CD14-positive monocyte (primary cell): ENCODE measurements at regions not wholly inside any gene's neighbourhood (a gene's known extent, or its start where the extent isn't known, plus 50 kb on each side); places are given as distances from the start of the nearest gene placed in this dataset.

Experiments used
- DNase-seq, 3 donors: peaks; one replicate each; pipeline ENCODE4 v3.0.0-alpha.2; 2011 to 2022
- H2AFZ ChIP-seq: 2 replicates; pipeline ENCODE4 v1.6.0; 2012; ENCODE audit warnings: mild to moderate bottlenecking, low read depth, low read length, inconsistent platforms; ENCODE audit not compliant: insufficient read depth, poor library complexity, severe bottlenecking
- H3K27ac ChIP-seq, 2 donors: 1 replicate in 1 of 2; 2 replicates in 1 of 2; pipeline ENCODE4 v1.5.1; 2012 to 2013; ENCODE audit warnings: low read length in 2 of 2, control low read depth in 1 of 2, inconsistent platforms in 1 of 2, low read depth in 1 of 2, mild to moderate bottlenecking in 1 of 2
- H3K27me3 ChIP-seq, 2 donors: one replicate each; pipeline versions ENCODE4 v1.6.0 to v1.6.1; 2011 to 2013; ENCODE audit warnings: low read length in 2 of 2; ENCODE audit not compliant: control insufficient read depth in 2 of 2, insufficient read depth in 2 of 2
- H3K36me3 ChIP-seq, 2 donors: replicated peaks in 1 of 2; 1 replicate in 1 of 2; 2 replicates in 1 of 2; pipeline versions ENCODE4 v1.5.1 to v1.6.1; 2012 to 2013; ENCODE audit warnings: low read length in 2 of 2, control low read depth in 1 of 2, inconsistent platforms in 1 of 2, mild to moderate bottlenecking in 1 of 2; ENCODE audit not compliant: insufficient read depth in 2 of 2, control insufficient read depth in 1 of 2
- H3K4me1 ChIP-seq, 2 donors: 1 replicate in 1 of 2; 2 replicates in 1 of 2; pipeline versions ENCODE4 v1.5.1 to v1.6.1; 2012 to 2013; ENCODE audit warnings: low read length in 2 of 2, control low read depth in 1 of 2, inconsistent platforms in 1 of 2, mild to moderate bottlenecking in 1 of 2, moderate library complexity in 1 of 2; ENCODE audit not compliant: insufficient read depth in 2 of 2, control insufficient read depth in 1 of 2
- H3K4me2 ChIP-seq: replicated peaks from 2 replicates; pipeline ENCODE3; 2012; ENCODE audit warnings: low read length, moderate library complexity, mild to moderate bottlenecking; ENCODE audit not compliant: poor library complexity, severe bottlenecking; ENCODE audit errors: extremely low read depth
- H3K4me3 ChIP-seq, 3 experiments: fragments of 200-600 bp in 1 of 3; sonication (generic) in 1 of 3; replicated peaks in 1 of 3; 1 replicate in 2 of 3; 2 replicates in 1 of 3; pipeline ENCODE4 v1.5.1; 2011 to 2013; ENCODE audit warnings: low read length in 3 of 3, mild to moderate bottlenecking in 3 of 3, control low read depth in 2 of 3, low read depth in 2 of 3, inconsistent platforms in 1 of 3, moderate library complexity in 1 of 3
- H3K79me2 ChIP-seq: 2 replicates; pipeline ENCODE4 v1.6.0; 2012; ENCODE audit warnings: mild to moderate bottlenecking, control low read depth, inconsistent platforms, low read length, moderate library complexity; ENCODE audit not compliant: insufficient read depth
- H3K9ac ChIP-seq: 2 replicates; pipeline ENCODE4 v1.6.0; 2017; ENCODE audit warnings: low read length, mild to moderate bottlenecking; ENCODE audit not compliant: insufficient read depth, poor library complexity, severe bottlenecking
- H3K9me3 ChIP-seq, 2 donors: replicated peaks in 1 of 2; 1 replicate in 1 of 2; 2 replicates in 1 of 2; pipeline versions ENCODE4 v1.5.1 to v1.6.1; 2012 to 2013; ENCODE audit warnings: low read length in 2 of 2, control low read depth in 1 of 2; ENCODE audit not compliant: control insufficient read depth in 1 of 2, insufficient read depth in 1 of 2
- H4K20me1 ChIP-seq: 2 replicates; pipeline ENCODE4 v1.6.0; 2012; ENCODE audit warnings: mild to moderate bottlenecking, low read length, control low read depth, moderate library complexity; ENCODE audit not compliant: insufficient read depth
- H3K27ac Mint-ChIP-seq, 7 donors: one replicate each; pipeline ENCODE4 v1.8.0; 2020; ENCODE audit warnings: mild to moderate bottlenecking in 7 of 7, mixed read lengths in 7 of 7, moderate library complexity in 6 of 7, inconsistent platforms in 2 of 7
- H3K27me3 Mint-ChIP-seq, 3 donors: one replicate each; pipeline ENCODE4 v1.8.0; 2021 to 2022; ENCODE audit warnings: low read depth in 3 of 3, mild to moderate bottlenecking in 3 of 3, mixed read lengths in 3 of 3, moderate library complexity in 3 of 3, inconsistent platforms in 1 of 3
- H3K36me3 Mint-ChIP-seq, 2 donors: one replicate each; pipeline ENCODE4 v1.8.0; 2020; ENCODE audit warnings: mixed read lengths in 2 of 2, inconsistent platforms in 1 of 2, mild to moderate bottlenecking in 1 of 2
- H3K4me1 Mint-ChIP-seq: one replicate; pipeline ENCODE4 v1.8.0; 2020; ENCODE audit warnings: mild to moderate bottlenecking, mixed read lengths
- H3K4me3 Mint-ChIP-seq, 2 donors: one replicate each; pipeline ENCODE4 v1.8.0; 2020; ENCODE audit warnings: mild to moderate bottlenecking in 2 of 2, mixed read lengths in 2 of 2, moderate library complexity in 1 of 2
- H3K9me3 Mint-ChIP-seq, 7 donors: one replicate each; pipeline ENCODE4 v1.8.0; 2020 to 2022; ENCODE audit warnings: mixed read lengths in 7 of 7, mild to moderate bottlenecking in 6 of 7, moderate library complexity in 6 of 7, inconsistent platforms in 2 of 7
- WGBS: methylation state at CpG from one replicate; pipeline ENCODE4 v1.1.5; 2013; ENCODE audit warnings: missing lambda C conversion rate; ENCODE audit not compliant: insufficient coverage; 5-methylcytosine and 5-hydroxymethylcytosine counted together
- intact Hi-C, 2 donors: fragments of 100-400 bp; cut with micrococcal nuclease; formaldehyde crosslinking; loops; one replicate each; pipeline versions ENCODE4 v1.15.0 to v1.15.1; 2023
- TF ChIP-seq, protein P1 (sequence below): fragments of 200-600 bp; IDR thresholded peaks from one replicate; pipeline ENCODE4 v1.8.0; 2022; ENCODE audit warnings: antibody characterized with exemption, mild to moderate bottlenecking

DNA sequence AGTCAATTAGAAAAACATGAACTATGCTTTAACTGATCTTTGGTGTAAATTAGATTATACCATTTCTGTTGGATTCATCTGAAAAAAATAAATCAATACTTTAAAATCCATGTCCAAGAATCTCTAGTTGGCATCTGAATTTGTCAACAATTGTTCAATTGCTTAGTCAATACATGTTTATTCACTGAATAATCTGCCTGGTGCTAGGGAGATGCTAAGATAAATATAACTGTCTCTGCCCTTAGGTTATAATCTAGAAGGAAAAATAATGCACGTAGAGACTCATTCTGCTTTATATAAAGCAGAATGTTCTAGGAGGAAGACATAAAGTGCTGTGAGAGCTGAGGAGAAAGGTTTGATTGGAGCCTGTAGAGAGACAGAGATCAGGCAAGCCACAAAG lies 537.2 kb upstream of the IL12A start:
- Histone ChIP-seq H3K27me3 (no peaks in the 10 kb centered on the region), H3K4me2 (no peak overlapping the region), H3K9ac (no peak overlapping the region), H4K20me1 (no peaks in the 10 kb centered on the region), H3K4me1 (no peaks in the 10 kb centered on the region), H3K79me2 (no peaks in the 10 kb centered on the region), H3K9me3 (no peaks in the 10 kb centered on the region), H3K4me3 (no peak overlapping the region), H2AFZ (no peak overlapping the region), H3K36me3 (no peaks in the 10 kb centered on the region), H3K27ac (no peak overlapping the region)
- TF ChIP-seq, protein P1, sequence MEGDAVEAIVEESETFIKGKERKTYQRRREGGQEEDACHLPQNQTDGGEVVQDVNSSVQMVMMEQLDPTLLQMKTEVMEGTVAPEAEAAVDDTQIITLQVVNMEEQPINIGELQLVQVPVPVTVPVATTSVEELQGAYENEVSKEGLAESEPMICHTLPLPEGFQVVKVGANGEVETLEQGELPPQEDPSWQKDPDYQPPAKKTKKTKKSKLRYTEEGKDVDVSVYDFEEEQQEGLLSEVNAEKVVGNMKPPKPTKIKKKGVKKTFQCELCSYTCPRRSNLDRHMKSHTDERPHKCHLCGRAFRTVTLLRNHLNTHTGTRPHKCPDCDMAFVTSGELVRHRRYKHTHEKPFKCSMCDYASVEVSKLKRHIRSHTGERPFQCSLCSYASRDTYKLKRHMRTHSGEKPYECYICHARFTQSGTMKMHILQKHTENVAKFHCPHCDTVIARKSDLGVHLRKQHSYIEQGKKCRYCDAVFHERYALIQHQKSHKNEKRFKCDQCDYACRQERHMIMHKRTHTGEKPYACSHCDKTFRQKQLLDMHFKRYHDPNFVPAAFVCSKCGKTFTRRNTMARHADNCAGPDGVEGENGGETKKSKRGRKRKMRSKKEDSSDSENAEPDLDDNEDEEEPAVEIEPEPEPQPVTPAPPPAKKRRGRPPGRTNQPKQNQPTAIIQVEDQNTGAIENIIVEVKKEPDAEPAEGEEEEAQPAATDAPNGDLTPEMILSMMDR, result no peak
- H3K27ac Mint-ChIP-seq, result no peak overlapping the region
- no peaks in the 10 kb centered on the region for H3K4me1 Mint-ChIP-seq
- no peaks in the 10 kb centered on the region for H3K27me3 Mint-ChIP-seq
- intact Hi-C loops, result no loop called here
- no peak for DNase-seq
- H3K4me3 Mint-ChIP-seq, result no peak overlapping the region
- peaks cover 0 to 3% (median 0%) of the 10 kb centered on the region in 7 donors for H3K9me3 Mint-ChIP-seq
- 83% methylated on average over 1 of the region's 1 CpG for WGBS
- H3K36me3 Mint-ChIP-seq, result no peaks in the 10 kb centered on the region

DNA sequence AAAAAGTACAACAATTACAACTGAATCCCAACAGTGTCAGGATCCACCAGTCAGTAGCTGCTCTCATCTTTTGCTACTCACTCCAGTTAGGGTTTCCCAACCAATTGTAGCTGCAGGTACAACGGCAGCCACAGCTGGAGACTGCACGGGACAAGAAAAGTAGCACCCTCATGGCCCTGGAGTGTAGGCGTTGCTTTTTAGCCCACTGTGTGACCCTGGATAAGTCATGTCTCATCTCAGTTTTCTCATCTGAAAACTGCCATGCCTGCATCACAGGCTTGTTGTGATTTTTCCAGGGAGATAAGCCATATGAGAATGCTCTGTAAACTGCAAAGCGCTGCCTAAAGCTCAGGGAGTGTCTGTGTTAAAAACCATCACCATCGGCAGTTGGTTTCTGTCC lies 535.6 kb upstream of the IL12A start:
- no peaks in the 10 kb centered on the region for H3K27me3 ChIP-seq
- intact Hi-C loops, result no loop called here
- Mint-ChIP-seq H3K4me3 (no peak overlapping the region), H3K27ac (no peak overlapping the region), H3K4me1 (no peaks in the 10 kb centered on the region), H3K9me3 (peaks cover 0 to 3% (median 0%) of the 10 kb centered on the region in 7 donors), H3K36me3 (no peaks in the 10 kb centered on the region), H3K27me3 (no peaks in the 10 kb centered on the region)
- H3K27ac ChIP-seq, result no peak overlapping the region
- no peak overlapping the region for H3K4me2 ChIP-seq
- no peaks in the 10 kb centered on the region for H3K9me3 ChIP-seq
- TF ChIP-seq, protein P1, result no peak
- DNase-seq, result no peak
- H3K79me2 ChIP-seq, result no peaks in the 10 kb centered on the region
- H3K4me1 ChIP-seq, result no peaks in the 10 kb centered on the region
- no peak overlapping the region for H3K4me3 ChIP-seq
- H2AFZ ChIP-seq, result no peak overlapping the region
- H3K36me3 ChIP-seq, result no peaks in the 10 kb centered on the region
- no peak overlapping the region for H3K9ac ChIP-seq
- no peaks in the 10 kb centered on the region for H4K20me1 ChIP-seq
- 100% methylated on average over 2 of the region's 5 CpGs for WGBS
